AG04450 (cell line): ENCODE measurements at regions not wholly inside any gene's neighbourhood (a gene's known extent, or its start where the extent isn't known, plus 50 kb on each side); places are given as distances from the start of the nearest gene placed in this dataset.

Source experiments
- CTCF ChIA-PET: fragments of 300-600, 350-600 bp; formaldehyde crosslinking; extraction: SDS; loops from one replicate; lab custom pipeline; 2022; ENCODE audit warnings: antibody characterized with exemption, inconsistent platforms; lab: Charles Lee
- POLR2A ChIA-PET: fragments of 350-600 bp; formaldehyde crosslinking; extraction: SDS; loops from one replicate; lab custom pipeline; 2021; ENCODE audit warnings: antibody characterized with exemption, inconsistent platforms; lab: Yijun Ruan, JAX
- DNase-seq: peaks from one replicate; pipeline ENCODE4 v3.0.0-alpha.2; 2011; ENCODE audit warnings: low read depth, low spot score
- H3K27ac ChIP-seq: one replicate; pipeline ENCODE4 v1.5.1; 2012; ENCODE audit warnings: low read depth, low read length, control low read depth
- H3K27me3 ChIP-seq: one replicate; pipeline ENCODE4 v1.6.0; 2012; ENCODE audit warnings: low read length; ENCODE audit not compliant: control insufficient read depth, insufficient read depth
- H3K4me3 ChIP-seq: 2 replicates; pipeline ENCODE4 v1.5.1; 2011; ENCODE audit warnings: mild to moderate bottlenecking, low read depth, low read length, control low read depth
- H3K9me3 ChIP-seq: 2 replicates; pipeline ENCODE4 v1.5.1; 2012; ENCODE audit warnings: low read length; ENCODE audit not compliant: control insufficient read depth, insufficient read depth
- TF ChIP-seq, protein P1 (sequence below): IDR thresholded peaks from 2 replicates; pipeline ENCODE4 v1.5.1; 2011; ENCODE audit warnings: low read depth, low read length, control low read depth, inconsistent platforms

DNA sequence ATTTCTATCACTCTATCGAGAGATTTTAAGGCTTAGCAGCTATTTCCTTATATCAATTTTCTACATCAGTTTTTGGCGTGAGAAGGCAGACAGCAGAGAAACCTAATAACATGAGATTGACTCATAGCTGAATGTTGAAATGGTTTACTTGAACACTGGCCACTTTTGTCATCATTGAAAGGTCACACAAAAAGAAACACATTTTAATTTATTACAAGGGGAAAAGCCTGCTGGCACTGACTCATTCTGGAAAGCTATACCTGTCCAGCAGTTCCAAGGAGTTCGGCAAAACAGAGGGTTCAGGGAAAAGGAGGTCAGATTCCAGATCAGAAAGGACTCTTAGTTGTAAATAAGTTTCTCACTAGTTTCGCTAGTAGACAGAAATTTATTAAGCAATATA is 566.4 kb downstream of the DNAH5 start:
- ChIA-PET CTCF (no interaction called here), POLR2A (no interaction called here)
- Histone ChIP-seq H3K4me3 (no peak overlapping the region), H3K27me3 (no peaks in the 10 kb centered on the region), H3K27ac (no peak overlapping the region), H3K9me3 (peaks cover 18% of the 10 kb centered on the region)
- TF ChIP-seq, protein P1, sequence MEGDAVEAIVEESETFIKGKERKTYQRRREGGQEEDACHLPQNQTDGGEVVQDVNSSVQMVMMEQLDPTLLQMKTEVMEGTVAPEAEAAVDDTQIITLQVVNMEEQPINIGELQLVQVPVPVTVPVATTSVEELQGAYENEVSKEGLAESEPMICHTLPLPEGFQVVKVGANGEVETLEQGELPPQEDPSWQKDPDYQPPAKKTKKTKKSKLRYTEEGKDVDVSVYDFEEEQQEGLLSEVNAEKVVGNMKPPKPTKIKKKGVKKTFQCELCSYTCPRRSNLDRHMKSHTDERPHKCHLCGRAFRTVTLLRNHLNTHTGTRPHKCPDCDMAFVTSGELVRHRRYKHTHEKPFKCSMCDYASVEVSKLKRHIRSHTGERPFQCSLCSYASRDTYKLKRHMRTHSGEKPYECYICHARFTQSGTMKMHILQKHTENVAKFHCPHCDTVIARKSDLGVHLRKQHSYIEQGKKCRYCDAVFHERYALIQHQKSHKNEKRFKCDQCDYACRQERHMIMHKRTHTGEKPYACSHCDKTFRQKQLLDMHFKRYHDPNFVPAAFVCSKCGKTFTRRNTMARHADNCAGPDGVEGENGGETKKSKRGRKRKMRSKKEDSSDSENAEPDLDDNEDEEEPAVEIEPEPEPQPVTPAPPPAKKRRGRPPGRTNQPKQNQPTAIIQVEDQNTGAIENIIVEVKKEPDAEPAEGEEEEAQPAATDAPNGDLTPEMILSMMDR, result no peak
- no peak for DNase-seq

DNA sequence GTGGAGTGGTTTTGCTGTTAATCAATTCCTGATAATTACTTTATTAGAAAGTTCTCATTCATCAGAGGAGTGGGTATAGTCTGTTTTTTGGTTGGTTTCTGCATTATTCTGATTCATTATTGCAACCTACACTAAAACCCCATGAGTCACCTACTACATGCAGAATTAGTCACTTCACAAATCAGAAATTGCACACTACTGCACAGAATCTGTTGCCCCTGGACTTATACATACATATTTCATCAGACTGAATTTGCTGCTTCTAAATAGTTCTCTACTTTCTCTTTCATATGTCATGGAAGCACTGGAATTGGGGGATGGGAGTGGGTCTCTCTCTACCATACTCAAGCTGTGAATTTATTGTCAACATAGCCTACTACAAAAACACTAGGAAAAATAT is 585.1 kb downstream of the DNAH5 start:
- TF ChIP-seq, protein P1, result no peak
- ChIA-PET POLR2A (no interaction called here), CTCF (no interaction called here)
- Histone ChIP-seq H3K9me3 (no peaks in the 10 kb centered on the region; the same call in 1 of the 2 replicates), H3K27me3 (no peaks in the 10 kb centered on the region), H3K27ac (no peak overlapping the region), H3K4me3 (no peak overlapping the region)
- no peak for DNase-seq

DNA sequence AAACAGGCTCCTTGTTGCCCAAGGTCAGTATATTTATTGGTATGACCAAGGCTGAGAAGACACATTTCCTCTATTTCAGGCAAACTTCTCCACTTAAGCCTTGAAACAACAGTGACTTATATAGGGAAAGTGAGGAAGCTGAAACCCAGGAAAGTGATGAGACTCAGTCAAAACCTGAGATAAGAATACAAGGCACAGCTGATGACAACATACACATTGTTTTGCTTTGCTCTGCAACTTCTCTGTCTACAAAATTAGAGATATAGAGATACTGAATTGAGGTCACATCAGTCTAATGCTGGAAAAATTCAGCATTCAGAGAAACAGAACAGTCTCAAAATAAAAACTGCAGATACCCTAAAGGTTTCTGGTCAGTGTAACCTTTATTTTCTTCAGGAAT is 586.1 kb downstream of the DNAH5 start:
- ChIA-PET CTCF (interaction anchor here (0.6 kb wide), 1 partner anchor 33 kb away, joined by 3 read pairs; no protein-coding TSS in a partner anchor), POLR2A (no interaction called here)
- DNase-seq, result no peak
- Histone ChIP-seq H3K4me3 (no peak overlapping the region), H3K9me3 (no peaks in the 10 kb centered on the region; the same call in 1 of the 2 replicates), H3K27me3 (no peaks in the 10 kb centered on the region), H3K27ac (no peak overlapping the region)
- TF ChIP-seq, protein P1, result no peak

DNA sequence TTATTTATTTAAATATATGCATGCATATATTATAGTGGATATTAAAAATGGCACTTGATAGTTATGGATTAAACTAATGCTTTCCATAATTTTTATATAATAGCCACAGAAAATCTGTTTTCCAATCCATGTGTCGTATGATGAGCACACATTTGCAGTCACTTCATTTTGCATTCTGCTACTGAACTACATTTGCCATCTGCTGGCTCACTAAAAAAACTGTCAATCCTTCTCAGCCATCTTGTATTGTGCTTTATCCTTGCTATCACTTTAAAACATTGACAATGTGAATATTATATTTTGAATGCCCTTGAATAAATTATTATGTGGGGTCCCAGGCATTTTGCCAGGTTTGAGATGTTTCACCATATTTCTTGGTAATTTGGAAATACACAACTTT is 586.6 kb downstream of the DNAH5 start:
- Histone ChIP-seq H3K9me3 (no peaks in the 10 kb centered on the region; the same call in 1 of the 2 replicates), H3K27me3 (no peaks in the 10 kb centered on the region), H3K4me3 (no peak overlapping the region), H3K27ac (no peak overlapping the region)
- DNase-seq, result no peak
- ChIA-PET POLR2A (no interaction called here), CTCF (interaction anchor here (0.6 kb wide), 1 partner anchor 33 kb away, joined by 3 read pairs; no protein-coding TSS in a partner anchor)
- TF ChIP-seq, protein P1, result no peak

DNA sequence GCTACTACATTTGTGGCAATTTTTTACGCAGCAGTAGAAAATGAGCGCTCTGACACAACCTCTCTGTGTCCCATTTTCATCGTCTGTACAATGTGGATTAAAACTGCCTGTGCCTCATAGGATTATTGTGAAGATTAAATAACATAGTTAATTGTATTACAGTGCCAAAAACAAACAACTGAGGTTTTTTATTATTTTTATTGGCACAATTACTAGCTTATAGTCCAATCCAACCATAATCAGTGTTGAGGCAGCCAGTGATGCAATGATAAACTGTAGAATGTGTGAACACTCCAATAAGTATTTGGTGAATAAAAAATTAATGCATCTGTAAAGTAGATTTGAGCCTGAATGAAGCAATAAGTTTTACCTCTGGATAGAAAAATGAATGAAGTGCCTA is 588.3 kb downstream of the DNAH5 start:
- Histone ChIP-seq H3K9me3 (no peaks in the 10 kb centered on the region; the same call in 1 of the 2 replicates), H3K27me3 (no peaks in the 10 kb centered on the region), H3K27ac (no peak overlapping the region), H3K4me3 (no peak overlapping the region)
- TF ChIP-seq, protein P1, result no peak
- no peak for DNase-seq
- POLR2A ChIA-PET, result no interaction called here
- CTCF ChIA-PET, result no interaction called here
